HG02759 (cell line): ENCODE measurements at regions not wholly inside any gene's neighbourhood (a gene's known extent, or its start where the extent isn't known, plus 50 kb on each side); places are given as distances from the start of the nearest gene placed in this dataset.
"Not testable (repeated sequence)": the region's sequence is repeated elsewhere in the genome, so short reads cannot be mapped to it uniquely, and the experiment has no call there.

Source experiments
- ATAC-seq: cut with Tn5 transposase; IDR thresholded peaks from one replicate; pipeline ENCODE4 v1.9.1; 2021; ENCODE audit warnings: mild to moderate bottlenecking, moderate library complexity; ENCODE audit not compliant: unreplicated experiment

- no peak for ATAC-seq
These were observed 233.1 kb upstream of the FERMT1 start for GRCh38 chr20:6355754-6356451.

DNA sequence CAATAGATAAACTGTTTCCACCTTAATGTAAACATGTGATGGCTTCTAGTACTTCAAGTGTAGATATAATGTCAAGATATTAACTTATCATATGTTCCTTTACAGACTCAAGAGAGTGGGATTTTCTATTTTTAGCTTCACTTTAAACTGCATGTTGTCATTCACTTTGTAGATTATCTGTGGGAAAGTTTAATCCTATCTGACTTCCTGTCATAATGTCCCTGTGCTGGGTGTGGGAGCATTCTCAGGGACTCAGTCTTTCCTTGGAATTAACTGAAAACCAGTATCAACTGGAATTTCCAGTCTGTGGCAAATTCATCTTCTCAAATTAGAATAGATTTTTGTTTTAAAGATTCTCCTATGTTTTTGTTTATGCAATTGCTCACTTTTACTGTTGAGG, 226.1 kb upstream of the FERMT1 start:
- no peak for ATAC-seq

GRCh38 chr20:6347916-6348315, 225.1 kb upstream of the FERMT1 start:
- ATAC-seq, result no peak

DNA sequence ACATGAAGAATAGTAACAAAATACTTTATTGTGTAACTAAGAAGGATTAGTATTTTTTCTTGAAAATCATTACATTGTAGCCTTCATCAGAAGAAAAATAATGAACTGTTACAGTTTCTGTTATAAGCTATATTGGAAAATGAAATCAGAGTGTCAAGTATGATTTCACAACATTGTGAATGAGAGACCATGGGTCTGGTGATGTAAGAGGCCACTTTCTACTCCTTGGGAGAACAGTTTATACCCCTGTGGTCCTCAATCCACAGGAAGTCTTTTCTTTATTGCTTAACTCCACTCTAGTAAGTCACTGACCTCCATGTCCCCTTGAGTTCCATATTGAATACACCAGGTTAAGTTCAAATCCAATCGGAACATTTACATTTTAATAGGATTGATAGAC, 218.7 kb upstream of the FERMT1 start:
- no peak for ATAC-seq

GRCh38 chr20:6339176-6339575, 216.3 kb upstream of the FERMT1 start:
- ATAC-seq, result no peak

DNA sequence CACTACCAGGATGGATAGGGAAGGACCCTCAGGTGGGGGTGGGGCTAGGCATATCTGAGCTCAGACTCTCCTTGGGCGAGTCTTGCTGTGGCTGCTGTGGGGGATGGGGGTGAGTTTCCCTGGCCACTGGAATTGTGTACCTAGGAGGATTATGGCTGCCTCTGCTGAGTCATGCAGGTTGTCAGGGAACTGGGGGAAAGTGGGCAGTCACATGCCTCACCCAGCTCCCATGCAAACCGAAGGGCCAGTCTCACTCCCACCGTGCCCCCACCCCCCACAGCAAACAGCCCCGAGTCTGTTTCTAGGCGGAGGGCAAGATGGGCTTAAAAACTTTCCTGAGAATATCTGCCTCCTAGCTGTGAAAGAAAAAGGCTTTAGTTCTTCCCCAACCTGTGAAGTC, 210.3 kb upstream of the FERMT1 start:
- no peak for ATAC-seq

GRCh38 chr20:6321235-6321634, 198.4 kb upstream of the FERMT1 start:
- not testable (repeated sequence) for ATAC-seq

DNA sequence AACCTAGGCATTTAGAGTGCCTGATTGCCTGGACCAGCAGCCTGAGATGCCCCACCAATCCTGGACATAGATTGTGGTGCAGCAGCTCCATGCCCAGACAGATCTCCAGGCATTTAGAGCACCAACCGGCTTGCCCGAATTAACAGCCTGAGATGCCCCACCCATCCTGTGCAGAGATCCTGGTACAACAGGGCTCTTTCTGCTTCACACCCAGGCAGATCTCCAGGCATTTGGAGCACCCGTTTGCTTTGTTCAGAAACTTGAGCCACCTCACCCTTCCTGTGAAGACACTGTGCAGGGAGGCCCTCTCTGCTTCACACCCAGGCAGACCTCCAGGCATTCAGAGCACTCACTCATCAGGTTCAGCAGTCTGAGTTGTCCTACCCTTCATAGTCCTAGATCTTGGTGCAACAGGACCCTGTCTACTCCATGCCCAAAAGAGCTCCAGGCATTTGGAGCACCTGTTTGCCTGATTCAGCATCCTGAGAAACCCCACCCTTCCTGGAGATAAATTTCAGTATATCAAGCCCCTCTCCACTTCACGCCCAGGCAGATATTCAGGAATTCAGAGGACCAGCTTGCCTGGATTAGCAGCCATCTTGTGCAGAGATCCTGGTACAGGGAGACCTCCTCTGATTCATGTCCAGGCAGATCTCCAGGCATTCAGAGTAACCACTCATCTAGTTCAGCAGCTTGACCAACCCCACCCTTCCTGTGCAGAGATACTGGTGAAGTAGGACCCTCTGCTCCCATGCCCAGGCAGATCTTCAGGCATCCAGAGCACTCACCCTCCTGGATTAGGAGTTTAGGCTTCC, 189.2 kb upstream of the FERMT1 start:
- no peak for ATAC-seq

DNA sequence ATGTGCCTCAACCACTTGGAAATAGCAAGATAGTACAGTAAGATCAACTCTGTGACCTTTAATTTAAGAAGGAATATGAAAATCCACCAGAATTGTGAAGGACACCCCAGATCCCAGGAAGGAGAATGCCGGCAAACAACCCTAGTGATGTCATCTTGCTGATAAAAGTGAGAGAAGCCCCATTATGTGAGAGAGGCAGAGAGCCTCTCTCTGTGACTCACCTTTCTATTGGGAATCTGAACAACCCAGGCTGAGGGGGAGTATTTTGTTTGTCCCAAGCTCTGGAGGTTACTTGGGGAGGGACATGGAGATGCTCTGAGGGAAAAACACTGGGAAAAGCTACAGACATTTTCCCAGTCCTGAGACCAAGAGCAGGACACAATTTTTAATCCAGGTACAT, 188.3 kb upstream of the FERMT1 start:
- no peak for ATAC-seq

DNA sequence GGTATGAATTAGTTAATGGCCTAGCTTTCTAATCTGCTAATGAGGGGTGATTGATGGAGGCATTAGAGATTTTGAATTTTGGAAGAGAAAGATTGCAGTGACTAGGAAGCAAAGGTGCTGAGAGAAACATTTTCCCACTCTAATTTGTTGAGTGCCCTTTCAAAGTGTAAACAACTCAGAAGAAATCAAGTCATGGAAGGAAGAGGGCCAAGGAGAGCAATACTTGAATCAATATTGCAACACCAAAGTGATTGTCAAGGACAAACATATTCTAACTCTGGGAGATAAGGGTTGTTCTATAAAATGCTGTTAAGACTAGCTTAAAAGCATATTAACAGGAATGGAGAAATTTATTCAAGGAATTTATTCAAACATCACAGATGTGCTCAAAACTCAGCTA, 182.7 kb upstream of the FERMT1 start:
- ATAC-seq, result no peak

- no peak for ATAC-seq
These were observed 179.2 kb upstream of the FERMT1 start for GRCh38 chr20:6302041-6302440.

GRCh38 chr20:6299456-6299855, 176.6 kb upstream of the FERMT1 start:
- no peak for ATAC-seq

DNA sequence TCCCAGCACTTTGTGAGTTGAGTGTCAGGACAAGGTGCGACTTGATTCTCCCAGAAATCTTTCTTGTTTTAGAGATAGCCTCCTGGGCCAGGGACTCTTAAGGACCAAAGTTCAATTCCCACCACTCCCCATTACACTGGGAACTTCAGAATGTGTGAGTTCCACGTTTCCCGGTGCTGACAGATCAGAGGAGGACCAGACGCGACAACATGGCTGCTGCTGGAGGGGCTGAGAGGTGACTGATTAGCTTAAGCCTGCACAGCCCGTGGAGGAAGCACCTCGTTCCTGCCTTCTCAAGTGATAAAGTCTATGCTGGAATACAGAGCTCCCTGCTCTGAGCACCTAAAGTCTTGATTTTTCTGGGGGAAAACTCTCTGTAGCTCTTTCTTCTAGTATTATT, 175.2 kb upstream of the FERMT1 start:
- no peak for ATAC-seq

- no peak for ATAC-seq
These were observed 173.0 kb upstream of the FERMT1 start for GRCh38 chr20:6295867-6296256.

GRCh38 chr20:6295127-6295866, 172.5 kb upstream of the FERMT1 start:
- ATAC-seq, result no peak

GRCh38 chr20:6287471-6287870, 164.6 kb upstream of the FERMT1 start:
- ATAC-seq, result no peak

- no peak for ATAC-seq
These were observed 159.8 kb upstream of the FERMT1 start for GRCh38 chr20:6282642-6283041.

- no peak for ATAC-seq
These were observed 154.9 kb upstream of the FERMT1 start for GRCh38 chr20:6277661-6278240.

- ATAC-seq, result not testable (repeated sequence)
These were observed 147.6 kb upstream of the FERMT1 start for GRCh38 chr20:6270404-6270803.

DNA sequence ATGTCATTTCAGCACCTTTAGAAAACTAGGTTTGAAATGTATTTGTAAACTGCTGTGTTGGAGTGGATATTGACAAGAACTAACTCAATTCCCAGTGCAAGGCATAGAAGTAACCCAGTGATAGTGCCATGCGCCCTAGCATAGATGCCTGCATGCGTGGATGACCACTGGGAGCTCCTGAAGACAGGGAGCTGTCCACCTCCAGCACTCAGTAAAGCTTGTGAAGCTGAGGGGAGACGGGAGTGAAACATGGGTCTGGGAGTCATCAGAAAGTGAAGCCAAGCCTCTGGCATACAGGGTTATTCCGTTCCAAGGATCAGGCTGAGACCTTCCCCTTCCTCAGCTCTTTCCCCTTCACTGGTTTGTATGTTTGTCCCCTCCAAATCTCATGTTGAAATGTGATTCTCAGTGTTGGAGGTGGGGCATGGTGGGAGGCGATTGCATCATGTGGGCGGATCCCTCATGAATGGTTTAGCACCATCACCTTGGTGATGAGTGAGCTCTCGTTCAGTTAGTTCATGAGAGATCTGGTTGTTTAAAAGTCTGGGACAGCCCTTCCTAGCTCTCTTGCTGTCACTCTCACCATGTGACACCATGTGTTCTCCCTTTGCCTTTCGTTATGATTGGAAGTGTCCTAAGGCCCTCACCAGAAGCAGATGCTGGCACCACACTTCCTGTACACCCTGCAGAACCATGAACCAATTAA, 146.5 kb upstream of the FERMT1 start:
- no peak for ATAC-seq
